HS-5 (cell line): ENCODE measurements at regions not wholly inside any gene's neighbourhood (a gene's known extent, or its start where the extent isn't known, plus 50 kb on each side); places are given as distances from the start of the nearest gene placed in this dataset.
A peak's percentile ranks its signal among the peaks of the same experiment; 100 is the strongest.

Experiments used
- DNase-seq: peaks from one replicate; pipeline ENCODE4 v3.0.0-alpha.2; 2012; ENCODE audit warnings: low read depth

DNA sequence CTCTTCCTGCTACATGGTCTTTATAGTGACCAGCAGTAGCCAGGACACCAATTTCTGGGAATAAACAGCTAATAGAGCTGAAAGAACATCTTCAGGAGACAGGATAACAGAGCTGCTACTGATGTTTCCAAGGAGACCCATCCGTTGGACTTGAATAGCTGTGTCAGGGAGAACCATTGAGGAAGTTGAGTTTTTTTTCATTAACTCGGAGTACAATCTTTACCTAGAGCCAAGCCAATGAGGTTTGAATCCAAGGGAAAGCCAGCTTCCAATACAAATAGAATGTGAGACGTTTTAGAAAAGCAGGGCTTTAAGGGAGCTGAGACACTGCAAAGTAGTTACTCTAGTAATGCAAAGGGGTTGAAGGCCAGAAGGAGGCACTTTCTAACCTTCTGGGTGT lies 136.1 kb upstream of the FRMD6 start:
- no peak for DNase-seq

DNA sequence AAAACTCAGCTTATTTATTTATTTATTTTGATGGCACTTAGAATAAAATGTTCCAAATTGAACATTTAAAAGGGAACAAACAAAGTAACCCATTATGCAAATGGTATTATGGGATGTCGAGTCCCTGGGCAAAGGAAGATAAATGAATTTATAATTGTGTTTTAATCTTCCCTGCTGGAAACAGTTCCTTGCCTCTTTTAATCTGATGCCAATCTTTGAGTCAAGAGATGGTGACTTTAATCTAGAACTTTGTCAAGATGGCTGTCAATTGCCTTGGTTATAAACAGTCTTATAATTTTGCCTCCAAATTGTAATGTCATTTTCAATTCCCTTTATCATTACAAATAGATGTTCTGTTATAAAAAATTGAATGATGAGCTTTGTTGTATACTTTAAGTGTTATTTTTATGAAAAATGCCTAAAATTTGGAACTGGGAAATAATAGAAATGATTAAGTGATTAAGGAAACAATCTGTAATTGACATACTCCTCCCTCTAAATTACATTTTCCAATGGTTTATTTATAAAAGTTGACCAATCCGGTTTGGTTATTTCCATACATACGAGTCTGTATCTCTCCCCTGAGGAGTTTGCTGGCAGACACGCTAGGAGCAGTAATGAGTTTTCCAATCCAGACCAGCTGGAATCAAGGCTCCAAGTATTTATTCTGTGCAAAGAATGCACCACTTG lies 134.9 kb upstream of the FRMD6 start:
- DNase-seq, result no peak

DNA sequence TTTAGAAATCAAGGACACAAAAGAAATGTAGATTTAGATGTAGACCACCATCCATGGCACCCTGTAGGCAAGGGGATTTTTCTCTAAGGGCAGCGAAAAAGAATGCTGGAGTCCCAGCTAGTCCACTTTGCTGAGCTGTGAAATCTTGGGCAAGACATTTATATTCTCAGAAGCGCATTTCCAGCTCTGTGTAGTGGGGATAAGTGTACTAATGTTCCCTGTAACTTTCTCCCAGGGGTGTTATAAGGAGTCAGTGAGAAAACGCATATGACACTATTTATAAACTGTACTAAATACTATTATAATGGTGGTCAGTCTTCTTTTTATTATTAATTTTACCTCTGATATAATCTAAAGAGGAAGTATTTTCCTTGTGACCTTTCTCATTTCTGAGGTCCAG lies 133.4 kb upstream of the FRMD6 start:
- no peak for DNase-seq

- no peak for DNase-seq
Measured at GRCh38 chr14:51518711-51519110, 133.0 kb upstream of the FRMD6 start.

DNA sequence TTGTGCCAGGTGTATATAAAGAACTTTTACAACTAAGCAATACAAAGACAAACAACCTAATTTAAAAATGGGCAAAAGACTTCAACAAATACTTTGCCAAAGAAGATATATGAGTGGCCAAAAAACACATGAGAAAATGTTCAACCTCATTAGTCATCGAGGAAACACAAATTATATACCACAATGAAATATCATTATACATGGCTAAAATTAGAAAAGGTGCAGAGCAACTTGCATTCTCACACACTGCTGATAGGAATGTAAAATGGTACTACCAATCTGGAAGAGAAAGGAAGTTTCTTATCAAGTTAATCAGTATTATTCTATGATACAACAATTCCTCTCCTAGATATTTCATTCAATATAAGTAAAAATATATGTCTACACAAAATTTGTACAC lies 131.6 kb upstream of the FRMD6 start:
- no peak for DNase-seq

GRCh38 chr14:51521764-51522163 lies 129.9 kb upstream of the FRMD6 start:
- DNase-seq, result peak; percentile 80

DNA sequence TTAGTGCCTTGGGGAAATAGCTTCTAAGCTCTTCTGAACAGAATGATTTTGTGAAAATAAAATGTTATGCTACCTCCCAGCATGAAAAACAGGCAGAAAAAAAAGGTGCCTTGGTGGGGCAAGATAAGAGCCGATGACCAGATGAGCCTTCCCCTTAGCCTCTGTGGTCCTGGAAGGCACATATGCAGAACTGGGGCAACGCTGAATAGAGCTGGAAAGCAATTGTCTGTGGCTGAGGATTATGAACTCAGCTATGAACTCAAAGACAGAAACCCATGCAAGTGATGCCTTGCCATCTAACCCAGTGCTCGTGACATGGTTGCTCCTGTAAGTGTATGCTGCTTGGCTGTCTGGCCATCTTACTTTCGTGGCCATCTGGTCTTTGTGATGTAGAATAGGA lies 128.5 kb upstream of the FRMD6 start:
- no peak for DNase-seq

DNA sequence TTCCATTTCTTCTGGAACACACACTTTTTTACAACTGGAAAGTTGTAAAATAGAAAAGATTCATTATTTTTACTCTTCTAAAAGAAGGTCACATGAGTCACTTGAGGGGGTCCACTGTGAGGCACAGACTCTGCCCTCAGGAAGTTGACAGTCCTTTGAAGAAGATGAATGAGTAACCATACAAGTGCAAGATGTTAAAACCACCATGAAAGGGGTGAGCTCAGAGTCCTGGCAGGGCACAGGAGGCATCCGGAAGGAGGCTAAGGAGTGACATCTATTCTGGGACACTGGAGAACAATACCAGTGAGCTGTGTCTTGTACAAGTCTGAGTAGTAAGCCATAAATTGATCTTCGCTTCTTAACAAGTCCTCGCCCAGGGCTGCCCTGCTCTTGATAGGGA lies 126.0 kb upstream of the FRMD6 start:
- no peak for DNase-seq

GRCh38 chr14:51527073-51527472 lies 124.6 kb upstream of the FRMD6 start:
- no peak for DNase-seq

DNA sequence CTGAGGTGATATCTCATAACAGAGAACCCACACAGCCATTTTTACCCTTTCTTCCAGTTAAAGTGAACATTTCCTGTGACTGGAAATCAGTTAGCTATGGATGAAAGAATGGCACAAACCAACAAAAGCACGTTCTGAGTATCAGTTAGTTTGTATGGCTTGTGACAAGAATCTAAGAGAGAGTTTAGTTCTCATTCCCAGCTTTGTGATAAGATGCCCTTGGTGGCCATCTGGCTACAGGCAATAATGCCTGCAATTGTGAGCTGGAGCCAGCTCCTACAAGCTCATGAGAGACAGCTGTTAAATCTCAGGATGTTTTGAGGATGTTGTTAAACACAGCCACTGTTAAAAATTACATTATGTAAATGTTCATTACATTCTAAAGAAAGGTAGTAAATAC lies 122.0 kb upstream of the FRMD6 start:
- DNase-seq, result no peak

DNA sequence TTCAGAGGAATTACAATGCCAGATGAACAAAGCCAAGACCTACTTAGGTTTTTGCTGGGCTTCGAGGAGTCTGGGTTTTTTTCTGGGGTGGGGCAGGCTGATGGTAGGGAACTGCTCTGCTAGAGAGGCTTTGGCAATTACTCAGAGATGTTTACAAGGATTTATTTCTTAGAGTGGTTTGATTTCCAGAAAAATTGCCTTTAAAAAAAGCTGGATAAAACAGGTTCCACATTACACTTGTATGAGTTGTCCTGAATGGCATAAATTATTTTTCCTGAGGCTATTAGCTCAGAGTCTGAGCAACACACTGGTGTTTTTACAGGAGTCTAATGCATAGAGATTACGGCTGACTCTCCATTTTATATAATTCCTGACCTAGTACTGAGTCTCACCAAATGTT lies 118.5 kb upstream of the FRMD6 start:
- DNase-seq, result peak; percentile 70

GRCh38 chr14:51533872-51534553 lies 117.7 kb upstream of the FRMD6 start:
- DNase-seq, result no peak

GRCh38 chr14:51534610-51535011 lies 117.1 kb upstream of the FRMD6 start:
- DNase-seq, result no peak

DNA sequence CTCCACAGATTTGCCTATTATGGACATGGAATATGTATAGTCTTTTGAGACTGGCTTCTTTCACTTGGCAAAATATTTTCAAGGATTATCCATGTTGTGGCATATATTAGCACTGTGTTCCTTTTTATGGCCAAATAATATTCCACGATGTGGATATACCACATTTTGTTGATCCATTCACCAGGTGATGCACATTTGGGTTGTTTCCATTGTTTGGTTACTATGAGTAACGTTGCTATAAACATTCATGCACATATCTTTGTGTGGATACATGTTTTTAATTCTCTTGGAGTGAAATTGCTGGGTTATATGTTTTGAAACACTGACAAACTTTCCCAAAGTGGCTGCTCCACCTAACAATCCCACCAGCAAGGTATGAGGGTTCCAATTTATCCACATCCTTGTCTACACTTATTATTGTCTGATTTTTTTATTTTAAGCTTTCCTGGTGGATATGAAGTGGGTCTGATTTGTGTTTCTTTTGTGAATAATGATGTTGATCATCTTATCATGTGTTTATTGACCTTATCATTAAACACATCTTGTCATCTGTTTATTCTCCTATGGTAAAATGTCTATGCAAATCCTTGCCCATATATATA lies 116.2 kb upstream of the FRMD6 start:
- no peak for DNase-seq

- no peak for DNase-seq
Measured at GRCh38 chr14:51538973-51539372, 112.7 kb upstream of the FRMD6 start.

GRCh38 chr14:51539571-51540037 lies 112.1 kb upstream of the FRMD6 start:
- peak; percentile 95 for DNase-seq

- no peak for DNase-seq
Measured at GRCh38 chr14:51540364-51540763, 111.3 kb upstream of the FRMD6 start.

- no peak for DNase-seq
Measured at GRCh38 chr14:51544471-51544870, 107.2 kb upstream of the FRMD6 start.

GRCh38 chr14:51544901-51545300 lies 106.8 kb upstream of the FRMD6 start:
- no peak for DNase-seq

DNA sequence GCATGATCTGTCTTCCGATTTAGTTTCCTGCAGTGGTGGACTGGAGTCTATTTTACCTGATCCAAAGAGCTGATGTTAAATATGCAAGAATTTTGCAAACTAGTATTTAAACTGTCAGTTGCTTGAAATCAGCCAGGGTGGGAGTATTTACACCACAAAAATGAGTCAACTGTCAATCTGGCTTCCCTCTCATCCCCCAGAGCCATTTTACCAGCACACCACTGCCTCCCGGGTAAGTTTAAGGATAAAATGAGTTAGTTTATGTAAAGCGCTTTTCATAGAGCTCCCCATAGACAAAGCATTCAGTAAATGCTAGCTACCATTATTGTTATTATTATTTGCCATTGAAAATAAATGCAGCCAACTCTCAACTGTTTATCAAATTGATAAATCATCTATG lies 106.3 kb upstream of the FRMD6 start:
- DNase-seq, result no peak

DNA sequence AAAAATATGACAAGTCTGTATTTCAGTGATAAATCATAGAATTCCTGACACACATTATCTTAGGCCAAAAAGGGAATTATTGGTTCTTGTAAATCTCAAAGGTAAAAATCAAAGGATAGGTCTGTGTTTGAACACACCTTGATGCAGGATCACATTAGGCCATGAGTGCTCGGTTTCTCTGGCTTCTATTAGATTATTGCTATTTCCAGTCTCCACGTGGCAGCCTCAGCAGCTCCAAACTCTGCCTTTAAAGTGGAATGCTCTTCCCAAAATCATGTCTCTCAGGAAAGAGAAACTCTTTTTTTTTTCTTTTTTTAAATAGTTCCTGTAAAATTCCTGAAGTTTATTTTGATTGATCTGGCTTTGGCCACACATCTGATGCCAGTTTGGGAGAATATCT lies 105.6 kb upstream of the FRMD6 start:
- DNase-seq, result no peak

DNA sequence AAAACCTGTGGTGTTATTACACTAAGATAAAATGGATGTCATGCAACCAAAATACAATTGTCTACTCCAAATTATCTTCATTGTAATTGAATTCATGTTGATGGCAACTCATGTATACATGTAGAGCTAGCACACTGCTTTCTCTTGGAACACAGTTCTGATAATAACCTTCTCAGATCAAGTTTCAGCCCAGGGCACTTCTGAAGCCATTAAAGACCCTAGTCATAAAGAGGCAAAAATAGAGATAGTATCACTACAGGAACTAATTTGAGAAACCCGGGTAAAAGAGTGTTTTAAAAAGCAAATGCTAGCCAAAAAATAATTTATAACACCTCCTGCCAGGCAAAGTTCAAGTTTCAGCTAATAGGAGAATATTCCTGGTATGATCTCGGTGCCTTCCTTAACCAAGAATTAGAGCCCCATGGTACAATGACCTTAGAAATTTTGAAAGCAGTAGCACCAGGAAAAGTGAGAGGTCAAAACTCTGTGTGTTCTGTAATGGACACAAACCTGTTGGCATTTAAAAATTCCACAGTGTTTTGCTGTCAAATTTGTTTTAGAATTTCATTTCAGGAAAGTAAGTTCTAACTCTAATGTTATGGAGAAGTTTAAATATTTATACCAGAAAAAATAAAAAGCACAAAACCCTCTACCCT lies 105.0 kb upstream of the FRMD6 start:
- no peak for DNase-seq

GRCh38 chr14:51547260-51547659 lies 104.5 kb upstream of the FRMD6 start:
- DNase-seq, result peak; percentile 98
